Neural cell (in vitro differentiated cells): ENCODE measurements at regions not wholly inside any gene's neighbourhood (a gene's known extent, or its start where the extent isn't known, plus 50 kb on each side); places are given as distances from the start of the nearest gene placed in this dataset.

ENCODE experiments used
- H2AFZ ChIP-seq: fragments of 200-600, 300-800 bp; sonication (generic), shearing (Covaris generic); 2 replicates; pipeline ENCODE4 v1.6.0; 2014; ENCODE audit warnings: low read depth, mild to moderate bottlenecking, antibody characterized with exemption, low read length, moderate library complexity
- H3F3A ChIP-seq: fragments of 200-600 bp; shearing (Covaris generic); 2 replicates; pipeline ENCODE4 v1.6.1; 2016; ENCODE audit warnings: mild to moderate bottlenecking, moderate library complexity, mixed read lengths, antibody characterized with exemption, low read length; ENCODE audit not compliant: insufficient read depth, poor library complexity, severe bottlenecking
- H3K27ac ChIP-seq: fragments of 200-600, 300-800 bp; sonication (generic), shearing (Covaris generic); 2 replicates; pipeline ENCODE4 v1.5.1; 2014; ENCODE audit warnings: mild to moderate bottlenecking, low read length, moderate library complexity
- H3K27me3 ChIP-seq: fragments of 300-800, 200-600 bp; sonication (generic), shearing (Covaris generic); 2 replicates; pipeline ENCODE4 v1.6.0; 2014; ENCODE audit warnings: mild to moderate bottlenecking, low read depth, low read length, moderate library complexity; ENCODE audit not compliant: insufficient read depth
- H3K36me3 ChIP-seq: fragments of 300-800, 200-600 bp; sonication (generic), shearing (Covaris generic); 2 replicates; pipeline ENCODE4 v1.5.1; 2014; ENCODE audit warnings: mild to moderate bottlenecking, antibody characterized with exemption, low read length, moderate library complexity; ENCODE audit not compliant: insufficient read depth
- H3K4me2 ChIP-seq: fragments of 300-800, 200-600 bp; sonication (generic), shearing (Covaris generic); 2 replicates; pipeline ENCODE4 v1.6.0; 2014; ENCODE audit warnings: mild to moderate bottlenecking, low read length
- H3K4me3 ChIP-seq: fragments of 300-800, 200-600 bp; sonication (generic), shearing (Covaris generic); 2 replicates; pipeline ENCODE4 v1.5.1; 2014; ENCODE audit warnings: mild to moderate bottlenecking, low read length, moderate library complexity
- H3K79me2 ChIP-seq: fragments of 200-600 bp; shearing (Covaris generic); replicated peaks from 2 replicates; pipeline ENCODE4 v1.6.0; 2014; ENCODE audit warnings: mild to moderate bottlenecking, low read length, moderate library complexity; ENCODE audit not compliant: insufficient read depth
- H3K9ac ChIP-seq: fragments of 300-800, 200-600 bp; sonication (generic), shearing (Covaris generic); 2 replicates; pipeline ENCODE4 v1.6.1; 2016; ENCODE audit warnings: mild to moderate bottlenecking, low read length, mixed read lengths
- H3K9me2 ChIP-seq: fragments of 200-600 bp; shearing (Covaris generic); 2 replicates; pipeline ENCODE4 v1.6.1; 2016; ENCODE audit warnings: mild to moderate bottlenecking, low read length, mixed read lengths; ENCODE audit not compliant: insufficient read depth
- H3K9me3 ChIP-seq: fragments of 200-600, 300-800 bp; sonication (generic), shearing (Covaris generic); 2 replicates; pipeline ENCODE4 v1.6.1; 2016; ENCODE audit warnings: mild to moderate bottlenecking, mixed run types, low read length, moderate library complexity, mixed read lengths
- H4K20me1 ChIP-seq: fragments of 200-600 bp; shearing (Covaris generic); 2 replicates; pipeline ENCODE4 v1.6.1; 2016; ENCODE audit warnings: mild to moderate bottlenecking, mixed run types; ENCODE audit not compliant: insufficient read depth
- EP300 ChIP-seq: fragments of 450-650 bp; conservative IDR thresholded peaks from 2 replicates; pipeline ENCODE4 v1.6.1; 2014; ENCODE audit warnings: antibody characterized with exemption, mild to moderate bottlenecking, moderate library complexity; ENCODE audit not compliant: poor library complexity, severe bottlenecking
- EZH2 ChIP-seq: fragments of 200-600, 300-800 bp; shearing (Covaris generic), sonication (generic); IDR thresholded peaks from 2 replicates; pipeline ENCODE4 v1.6.1; 2014; ENCODE audit warnings: antibody characterized with exemption, low read length, borderline replicate concordance, mild to moderate bottlenecking; ENCODE audit not compliant: insufficient read depth, poor library complexity, severe bottlenecking
- MXI1 ChIP-seq: fragments of 450-650 bp; conservative IDR thresholded peaks from 2 replicates; pipeline ENCODE4 v1.6.1; 2014; ENCODE audit warnings: antibody characterized with exemption, mild to moderate bottlenecking; ENCODE audit not compliant: poor library complexity, severe bottlenecking
- POLR2AphosphoS5 ChIP-seq: IDR thresholded peaks from 2 replicates; pipeline ENCODE4 v1.6.1; 2012
- RAD21 ChIP-seq: fragments of 450-650 bp; conservative IDR thresholded peaks from 2 replicates; pipeline ENCODE4 v1.6.1; 2014; ENCODE audit warnings: antibody characterized with exemption, mild to moderate bottlenecking, moderate library complexity
- SMC3 ChIP-seq: fragments of 450-650 bp; conservative IDR thresholded peaks from 2 replicates; pipeline ENCODE4 v1.6.1; 2014; ENCODE audit warnings: antibody characterized with exemption, mild to moderate bottlenecking, moderate library complexity; ENCODE audit not compliant: poor library complexity
- TAF1 ChIP-seq: IDR thresholded peaks from 2 replicates; pipeline ENCODE4 v1.6.1; 2012; ENCODE audit warnings: low read depth
- TF ChIP-seq, protein P1 (sequence below): IDR thresholded peaks from 2 replicates; pipeline ENCODE4 v1.6.1; 2012; ENCODE audit warnings: borderline replicate concordance
- TF ChIP-seq, protein P2 (sequence below): fragments of 450-650 bp; IDR thresholded peaks from 2 replicates; pipeline ENCODE4 v1.5.1; 2014; ENCODE audit warnings: antibody characterized with exemption, mild to moderate bottlenecking, moderate library complexity; ENCODE audit not compliant: poor library complexity, severe bottlenecking

DNA sequence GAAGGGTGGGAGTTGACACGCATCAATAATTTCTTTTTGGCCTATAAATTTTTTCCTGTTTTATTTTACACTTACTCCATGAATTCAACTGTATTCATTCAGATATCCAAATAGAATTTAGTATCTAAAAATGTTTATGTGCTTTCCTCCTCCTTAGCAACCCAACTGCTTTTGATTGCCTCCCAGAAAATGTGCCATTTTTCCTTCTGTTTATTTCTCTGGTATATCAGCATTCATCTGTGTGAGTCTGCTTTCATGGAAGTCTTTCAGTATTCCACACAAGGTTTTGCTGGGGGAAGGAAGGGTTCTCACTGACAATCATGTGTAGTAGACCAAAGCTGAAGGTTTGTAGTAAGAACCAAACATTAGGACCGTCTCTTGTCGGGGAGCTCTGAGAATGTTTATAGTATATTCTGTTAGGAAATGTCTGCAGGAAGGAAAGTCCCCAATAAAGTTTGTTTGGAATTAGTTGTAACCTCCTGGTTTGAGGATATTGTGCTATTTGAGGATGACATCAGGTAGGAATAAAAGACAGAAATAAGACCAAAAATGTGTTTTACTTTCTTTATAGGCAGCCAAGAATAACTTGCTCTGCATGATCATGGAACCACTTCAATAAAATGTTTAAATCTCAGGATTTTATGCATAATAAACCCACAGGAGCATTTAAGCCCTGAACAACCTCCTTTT is 673.6 kb upstream of the INTU start:
- Histone ChIP-seq H3K4me2 (no peak overlapping the region), H3K79me2 (no peaks in the 10 kb centered on the region), H4K20me1 (no peaks in the 10 kb centered on the region), H2AFZ (no peak overlapping the region), H3K36me3 (no peaks in the 10 kb centered on the region), H3K9me2 (no peaks in the 10 kb centered on the region), H3K9ac (no peak overlapping the region), H3K4me3 (no peak overlapping the region), H3F3A (no peaks in the 10 kb centered on the region), H3K27ac (no peak overlapping the region), H3K27me3 (no peaks in the 10 kb centered on the region), H3K9me3 (no peaks in the 10 kb centered on the region)
- TF ChIP-seq SMC3 = no peak
- no peak for TF ChIP-seq EP300
- no peak for TF ChIP-seq EZH2
- no peak for TF ChIP-seq MXI1
- TF ChIP-seq, protein P1, sequence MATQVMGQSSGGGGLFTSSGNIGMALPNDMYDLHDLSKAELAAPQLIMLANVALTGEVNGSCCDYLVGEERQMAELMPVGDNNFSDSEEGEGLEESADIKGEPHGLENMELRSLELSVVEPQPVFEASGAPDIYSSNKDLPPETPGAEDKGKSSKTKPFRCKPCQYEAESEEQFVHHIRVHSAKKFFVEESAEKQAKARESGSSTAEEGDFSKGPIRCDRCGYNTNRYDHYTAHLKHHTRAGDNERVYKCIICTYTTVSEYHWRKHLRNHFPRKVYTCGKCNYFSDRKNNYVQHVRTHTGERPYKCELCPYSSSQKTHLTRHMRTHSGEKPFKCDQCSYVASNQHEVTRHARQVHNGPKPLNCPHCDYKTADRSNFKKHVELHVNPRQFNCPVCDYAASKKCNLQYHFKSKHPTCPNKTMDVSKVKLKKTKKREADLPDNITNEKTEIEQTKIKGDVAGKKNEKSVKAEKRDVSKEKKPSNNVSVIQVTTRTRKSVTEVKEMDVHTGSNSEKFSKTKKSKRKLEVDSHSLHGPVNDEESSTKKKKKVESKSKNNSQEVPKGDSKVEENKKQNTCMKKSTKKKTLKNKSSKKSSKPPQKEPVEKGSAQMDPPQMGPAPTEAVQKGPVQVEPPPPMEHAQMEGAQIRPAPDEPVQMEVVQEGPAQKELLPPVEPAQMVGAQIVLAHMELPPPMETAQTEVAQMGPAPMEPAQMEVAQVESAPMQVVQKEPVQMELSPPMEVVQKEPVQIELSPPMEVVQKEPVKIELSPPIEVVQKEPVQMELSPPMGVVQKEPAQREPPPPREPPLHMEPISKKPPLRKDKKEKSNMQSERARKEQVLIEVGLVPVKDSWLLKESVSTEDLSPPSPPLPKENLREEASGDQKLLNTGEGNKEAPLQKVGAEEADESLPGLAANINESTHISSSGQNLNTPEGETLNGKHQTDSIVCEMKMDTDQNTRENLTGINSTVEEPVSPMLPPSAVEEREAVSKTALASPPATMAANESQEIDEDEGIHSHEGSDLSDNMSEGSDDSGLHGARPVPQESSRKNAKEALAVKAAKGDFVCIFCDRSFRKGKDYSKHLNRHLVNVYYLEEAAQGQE = no peak
- no peak for TF ChIP-seq TAF1
- TF ChIP-seq, protein P2, sequence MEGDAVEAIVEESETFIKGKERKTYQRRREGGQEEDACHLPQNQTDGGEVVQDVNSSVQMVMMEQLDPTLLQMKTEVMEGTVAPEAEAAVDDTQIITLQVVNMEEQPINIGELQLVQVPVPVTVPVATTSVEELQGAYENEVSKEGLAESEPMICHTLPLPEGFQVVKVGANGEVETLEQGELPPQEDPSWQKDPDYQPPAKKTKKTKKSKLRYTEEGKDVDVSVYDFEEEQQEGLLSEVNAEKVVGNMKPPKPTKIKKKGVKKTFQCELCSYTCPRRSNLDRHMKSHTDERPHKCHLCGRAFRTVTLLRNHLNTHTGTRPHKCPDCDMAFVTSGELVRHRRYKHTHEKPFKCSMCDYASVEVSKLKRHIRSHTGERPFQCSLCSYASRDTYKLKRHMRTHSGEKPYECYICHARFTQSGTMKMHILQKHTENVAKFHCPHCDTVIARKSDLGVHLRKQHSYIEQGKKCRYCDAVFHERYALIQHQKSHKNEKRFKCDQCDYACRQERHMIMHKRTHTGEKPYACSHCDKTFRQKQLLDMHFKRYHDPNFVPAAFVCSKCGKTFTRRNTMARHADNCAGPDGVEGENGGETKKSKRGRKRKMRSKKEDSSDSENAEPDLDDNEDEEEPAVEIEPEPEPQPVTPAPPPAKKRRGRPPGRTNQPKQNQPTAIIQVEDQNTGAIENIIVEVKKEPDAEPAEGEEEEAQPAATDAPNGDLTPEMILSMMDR = no peak
- TF ChIP-seq RAD21 = no peak
- TF ChIP-seq POLR2AphosphoS5 = no peak

DNA sequence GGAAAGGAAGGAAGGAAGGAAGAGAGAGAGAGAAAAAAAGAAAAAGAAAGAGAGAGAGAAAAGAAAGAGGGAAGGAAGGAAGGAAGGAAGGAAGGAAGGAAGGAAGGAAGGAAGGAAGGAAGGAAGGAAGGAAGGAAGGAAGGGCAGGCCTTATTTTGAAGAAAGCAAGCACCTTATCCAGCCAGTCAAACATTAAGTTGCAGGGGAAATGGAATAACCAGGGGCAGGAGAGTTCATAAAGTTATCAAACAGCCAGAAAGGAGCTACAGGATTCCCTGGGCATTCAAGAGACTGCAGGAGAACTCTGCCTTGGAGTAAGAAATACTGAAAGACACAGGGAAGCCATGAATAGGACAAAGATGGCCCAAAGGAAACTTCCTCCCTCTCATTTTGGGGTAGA is 672.0 kb upstream of the INTU start:
- TF ChIP-seq TAF1 (no peak), EZH2 (no peak), RAD21 (no peak)
- TF ChIP-seq, protein P2 = no peak

More for the DNA sequence above, 672.0 kb upstream of the INTU start:
- H3K27me3 ChIP-seq = no peaks in the 10 kb centered on the region
- no peaks in the 10 kb centered on the region for H3K36me3 ChIP-seq
- no peaks in the 10 kb centered on the region for H4K20me1 ChIP-seq
- H3F3A ChIP-seq = no peaks in the 10 kb centered on the region
- H3K4me3 ChIP-seq = no peak overlapping the region
- no peak overlapping the region for H3K27ac ChIP-seq
- H3K4me2 ChIP-seq = no peak overlapping the region
- H3K9ac ChIP-seq = no peak overlapping the region
- H3K9me2 ChIP-seq = no peaks in the 10 kb centered on the region
- no peaks in the 10 kb centered on the region for H3K9me3 ChIP-seq
- H3K79me2 ChIP-seq = no peaks in the 10 kb centered on the region
- no peak overlapping the region for H2AFZ ChIP-seq
